SW480 (cell line): ENCODE measurements at regions not wholly inside any gene's neighbourhood (a gene's known extent, or its start where the extent isn't known, plus 50 kb on each side); places are given as distances from the start of the nearest gene placed in this dataset.
"Not testable (repeated sequence)": the region's sequence is repeated elsewhere in the genome, so short reads cannot be mapped to it uniquely, and the experiment has no call there.

Source experiments
- DNase-seq: peaks from one replicate; pipeline ENCODE4 v3.0.0-alpha.2; 2016; ENCODE audit warnings: low spot score

DNA sequence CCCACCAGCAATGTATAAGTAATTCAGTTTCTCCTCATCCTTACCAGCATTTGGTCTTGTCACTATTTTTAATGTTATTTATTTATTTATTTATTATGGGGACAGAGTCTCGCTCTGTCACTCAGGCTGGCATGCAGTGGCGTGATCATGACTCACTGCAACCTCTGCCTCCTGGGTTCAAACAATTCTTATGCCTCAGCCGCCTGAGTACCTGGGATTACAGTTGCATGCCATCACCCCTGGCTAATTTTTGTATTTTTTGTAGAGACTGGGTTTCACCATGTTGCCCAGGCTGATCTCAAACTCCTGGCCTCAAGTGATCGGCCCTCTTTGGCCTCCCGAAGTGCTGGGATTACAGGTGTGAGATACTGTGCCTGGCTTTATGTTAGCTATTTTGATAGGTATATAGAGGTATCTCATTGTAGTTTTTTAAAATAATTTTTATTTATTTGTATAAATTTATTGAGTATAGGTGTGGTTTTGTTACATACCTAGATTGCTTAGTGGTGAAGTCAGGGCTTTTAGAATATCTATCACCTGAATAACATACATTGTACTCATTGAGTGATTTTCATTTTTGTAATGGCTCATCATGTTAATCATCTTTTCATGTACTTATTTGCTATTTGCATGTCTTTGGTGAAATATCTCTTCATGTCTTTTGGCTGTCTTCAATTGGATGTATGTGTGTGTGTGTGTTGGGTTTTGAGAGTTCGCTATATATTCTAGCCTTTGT is 53.3 kb downstream of the TANC2 start:
- DNase-seq, result no peak

DNA sequence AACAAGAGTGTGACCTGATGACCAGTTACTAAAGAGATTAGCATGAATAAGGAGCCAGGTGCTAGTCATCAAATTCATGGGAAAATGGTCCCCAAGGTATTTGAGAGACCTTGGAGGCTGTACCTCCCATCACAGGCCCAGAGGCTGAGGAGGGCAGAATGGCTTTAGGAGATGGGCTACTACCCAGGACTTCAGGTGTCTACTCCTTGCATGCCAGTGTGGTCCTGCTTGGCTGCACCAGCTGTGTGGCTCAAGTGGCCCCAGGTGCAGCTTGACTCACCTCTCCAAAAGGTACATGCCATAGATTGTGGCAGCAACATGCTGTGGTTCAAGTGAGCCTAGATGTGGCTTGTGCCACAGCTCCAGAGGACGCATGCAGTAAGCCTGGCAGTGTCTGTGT is 56.5 kb downstream of the TANC2 start:
- no peak for DNase-seq

DNA sequence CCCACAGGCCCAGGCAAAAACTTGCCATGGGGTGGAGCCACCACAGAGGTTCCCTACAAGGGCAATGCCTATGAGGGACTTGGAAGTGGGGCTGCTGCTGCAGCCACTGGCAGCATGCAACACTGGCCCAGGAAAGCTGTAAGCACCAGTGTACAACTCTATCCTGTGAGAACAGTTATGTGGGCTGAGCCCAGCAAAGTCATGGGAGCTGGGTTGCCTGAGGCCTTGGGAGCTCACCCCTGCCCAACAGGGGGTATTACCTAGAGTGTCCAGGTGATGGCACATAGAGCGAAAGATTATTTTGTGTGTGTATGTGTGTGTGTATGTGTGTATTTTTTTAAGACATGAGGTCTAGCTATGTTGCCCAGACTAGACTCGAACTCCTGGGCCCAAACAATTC is 57.0 kb downstream of the TANC2 start:
- DNase-seq, result no peak

GRCh38 chr17:63024201-63024600 is 58.2 kb downstream of the TANC2 start:
- DNase-seq, result no peak

DNA sequence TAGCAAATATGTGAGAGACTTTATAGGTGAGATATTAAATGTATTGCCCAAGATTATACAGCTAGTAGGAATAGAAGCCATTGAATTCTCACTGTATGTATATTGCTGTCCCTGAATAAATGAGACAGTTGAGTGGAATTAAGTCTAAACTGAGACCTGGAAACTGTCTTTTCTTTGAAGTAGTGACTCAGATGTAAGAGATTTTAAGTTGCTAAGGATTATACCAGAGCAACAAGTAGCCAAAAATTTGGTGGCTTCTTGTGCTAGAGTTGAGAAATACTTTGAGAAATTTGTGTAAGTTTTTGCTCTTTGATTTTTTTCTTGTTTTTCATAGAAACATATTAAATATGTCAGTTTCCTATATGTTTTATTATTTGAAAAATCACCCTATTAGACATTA is 58.7 kb downstream of the TANC2 start:
- no peak for DNase-seq

- DNase-seq, result not testable (repeated sequence)
Measured at GRCh38 chr17:63025637-63026036, 59.6 kb downstream of the TANC2 start.

DNA sequence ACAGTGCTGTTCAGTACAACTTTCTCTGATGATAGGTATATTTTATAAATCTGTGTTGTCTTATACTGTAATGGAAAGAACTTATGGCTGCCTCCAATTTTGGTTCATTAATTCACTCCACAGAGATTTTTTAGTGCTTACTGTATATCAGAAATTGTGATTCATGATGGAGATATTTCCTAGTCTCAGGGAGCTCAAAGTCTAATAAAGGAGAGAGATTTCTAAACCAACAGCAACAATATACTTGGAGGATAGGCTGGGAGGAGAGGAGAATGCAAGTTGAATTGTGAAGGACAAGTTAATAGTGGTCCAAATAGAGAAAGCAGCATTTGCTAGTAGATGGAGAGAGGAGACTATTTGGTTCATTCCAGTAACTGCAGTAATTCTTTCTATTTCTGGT is 63.5 kb downstream of the TANC2 start:
- DNase-seq, result no peak

DNA sequence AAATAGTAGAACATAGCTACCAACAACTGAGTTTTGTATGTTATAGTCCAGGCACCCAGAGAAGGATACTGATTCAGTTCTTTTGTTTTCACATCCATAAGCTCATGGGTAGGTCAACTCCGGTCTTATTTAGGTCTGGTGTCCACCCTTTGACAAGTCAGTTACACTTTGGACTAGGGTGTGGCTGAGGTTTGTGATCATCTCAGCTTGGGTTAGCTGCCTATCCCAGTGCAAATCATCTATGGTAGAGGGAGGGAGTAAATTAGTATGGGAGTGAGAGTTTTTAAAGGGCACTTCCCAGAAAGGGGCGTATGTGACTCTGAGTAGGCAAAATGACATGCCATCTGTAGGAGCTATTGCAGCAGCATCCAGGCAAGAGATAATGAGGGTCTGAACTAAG is 66.1 kb downstream of the TANC2 start:
- peak; percentile 78 for DNase-seq

DNA sequence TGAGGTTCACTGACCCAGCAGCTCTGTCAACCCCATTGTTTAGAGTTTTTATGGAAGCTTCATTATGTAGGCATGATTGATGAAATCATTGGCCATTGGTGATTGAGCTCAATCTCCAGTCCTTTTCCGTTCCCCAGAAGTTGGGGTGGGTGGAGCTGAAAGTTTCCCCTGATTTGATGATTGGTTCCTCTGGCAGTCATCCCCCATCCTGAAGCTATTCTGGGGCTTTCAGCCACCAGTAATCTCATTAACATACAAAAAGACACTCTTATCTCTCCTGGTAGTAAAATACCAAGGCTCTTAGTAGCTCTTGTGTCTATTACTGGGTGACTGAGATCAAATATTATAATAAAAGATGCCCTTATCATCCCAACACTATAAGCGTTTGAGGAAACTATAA is 67.1 kb downstream of the TANC2 start:
- no peak for DNase-seq

DNA sequence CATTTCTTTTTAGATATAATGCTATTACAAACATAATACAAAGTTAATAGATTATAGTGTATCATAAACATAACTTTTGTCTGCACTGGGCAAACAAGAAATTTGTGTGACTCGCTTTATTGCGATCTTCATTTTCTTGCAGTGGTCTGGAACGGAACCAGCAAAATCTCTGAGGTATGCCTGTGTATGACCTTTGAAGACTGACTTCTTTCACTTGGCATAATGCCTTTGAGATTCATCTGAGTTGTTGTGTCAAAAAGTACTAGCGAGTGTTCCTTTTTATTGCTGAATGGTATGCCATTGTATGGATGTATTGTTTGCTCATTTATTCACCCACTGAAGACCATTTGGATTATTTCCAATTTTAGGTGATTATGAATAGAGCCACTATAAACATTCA is 69.2 kb downstream of the TANC2 start:
- no peak for DNase-seq

GRCh38 chr17:63035695-63036094 is 69.7 kb downstream of the TANC2 start:
- peak; percentile 52 for DNase-seq

GRCh38 chr17:63039342-63039741 is 73.3 kb downstream of the TANC2 start:
- no peak for DNase-seq

GRCh38 chr17:63039899-63040602 is 74.0 kb downstream of the TANC2 start:
- DNase-seq, result peak; percentile 64

DNA sequence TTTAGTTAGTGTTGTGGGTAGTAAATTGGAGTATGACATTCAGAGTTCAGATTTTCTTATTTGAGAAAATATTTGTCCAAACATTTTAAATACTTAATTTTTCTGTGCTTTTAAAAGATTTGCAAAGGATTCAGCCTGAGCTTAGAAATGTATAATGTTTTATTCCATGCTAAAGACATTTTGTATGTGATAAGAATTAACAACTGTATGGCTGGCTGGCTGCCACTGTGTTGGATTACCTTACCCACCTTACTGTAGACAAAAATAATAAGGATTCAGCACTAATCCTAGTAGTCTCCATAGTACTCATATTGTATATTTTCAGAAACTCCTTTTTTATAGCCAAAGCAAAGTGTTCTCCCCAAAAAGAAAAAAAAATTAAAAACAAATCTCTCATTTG is 74.8 kb downstream of the TANC2 start:
- DNase-seq, result no peak

DNA sequence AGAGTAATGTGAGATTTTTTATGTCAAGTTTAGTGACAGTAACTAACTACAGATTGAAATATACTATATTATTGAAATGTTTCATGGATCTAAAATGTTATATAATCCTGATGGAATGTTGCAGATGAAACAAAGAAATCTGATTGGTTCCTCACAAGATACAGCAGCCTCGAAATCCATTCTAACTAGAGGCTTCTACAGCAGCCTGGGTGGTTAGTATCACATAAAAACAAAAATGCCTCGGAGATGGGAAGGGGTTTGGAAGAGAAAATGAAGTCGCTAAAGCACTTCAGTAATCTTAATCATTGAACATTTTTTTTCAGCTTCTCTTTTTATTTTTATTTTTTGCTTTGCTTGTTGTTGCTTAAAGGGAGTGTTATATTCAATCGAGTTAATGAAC is 75.2 kb downstream of the TANC2 start:
- no peak for DNase-seq

DNA sequence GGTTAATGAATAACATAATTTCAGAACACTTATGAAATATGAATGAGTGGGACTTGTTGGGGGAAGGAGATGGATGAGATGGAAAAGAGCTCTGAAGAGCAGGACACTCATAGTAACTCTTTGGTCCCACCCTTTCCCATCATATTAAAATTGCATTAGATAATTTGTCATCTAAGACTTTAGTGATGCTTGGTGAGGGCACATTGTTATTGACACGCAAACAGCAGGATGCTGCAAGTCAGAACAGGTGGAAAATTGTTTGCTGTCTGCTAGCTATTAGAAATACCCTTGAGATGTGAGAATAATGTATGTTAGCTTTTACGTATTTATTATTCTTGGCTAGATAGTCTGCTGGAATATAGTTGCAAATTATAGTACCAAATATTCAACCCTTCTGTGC is 75.7 kb downstream of the TANC2 start:
- DNase-seq, result no peak

GRCh38 chr17:63042256-63042812 is 76.3 kb downstream of the TANC2 start:
- no peak for DNase-seq

DNA sequence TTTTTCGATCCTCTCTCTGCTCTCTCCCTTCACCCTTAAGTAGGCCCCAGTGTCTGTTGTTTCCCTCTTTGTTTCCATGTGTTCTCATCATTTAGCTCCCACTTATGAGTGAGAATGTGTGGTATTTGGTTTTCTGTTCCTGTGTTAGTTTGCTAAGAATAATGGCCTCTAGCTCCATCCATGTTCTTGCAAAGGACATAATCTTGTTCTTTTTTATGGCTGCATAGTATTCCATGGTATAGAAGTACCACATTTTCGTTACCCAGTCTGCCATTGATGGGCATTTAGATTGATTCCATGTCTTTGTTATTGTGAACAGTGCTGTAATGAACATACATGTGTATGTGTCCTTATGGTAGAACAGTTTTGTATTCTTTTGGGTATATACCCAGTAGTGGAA is 91.5 kb downstream of the TANC2 start:
- DNase-seq, result not testable (repeated sequence)

DNA sequence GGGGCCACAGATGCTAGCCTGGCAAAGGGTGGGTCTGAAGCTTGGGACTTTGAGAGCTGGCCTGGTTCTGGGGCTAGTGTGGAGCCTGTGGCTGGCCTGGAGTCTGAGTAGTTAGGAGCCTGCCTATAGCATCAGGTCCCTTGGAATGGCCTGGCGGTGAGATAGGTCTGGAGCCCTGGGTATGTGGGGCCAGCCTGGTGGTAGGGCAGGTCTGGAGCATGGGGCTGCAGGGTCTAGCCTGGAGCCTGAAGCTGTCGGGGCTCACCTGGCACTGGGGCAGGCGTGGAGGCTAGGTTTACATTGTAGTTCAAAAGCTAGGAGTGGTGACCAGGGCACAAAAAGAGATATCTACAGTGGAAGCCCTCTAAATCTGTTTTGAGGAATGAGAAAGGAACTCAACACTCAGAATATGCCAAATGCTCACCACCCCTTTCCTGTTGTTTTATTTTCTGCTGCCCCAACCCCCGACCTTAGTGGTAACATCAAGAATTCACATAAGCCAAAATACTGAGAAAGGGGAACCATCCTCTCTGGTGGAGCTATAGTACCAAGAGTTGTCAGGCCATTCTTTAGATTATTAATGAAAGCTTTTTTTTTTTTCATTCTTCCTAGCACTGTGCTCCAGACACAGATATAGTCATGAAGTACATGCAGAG is 100.3 kb downstream of the TANC2 start:
- DNase-seq, result no peak

DNA sequence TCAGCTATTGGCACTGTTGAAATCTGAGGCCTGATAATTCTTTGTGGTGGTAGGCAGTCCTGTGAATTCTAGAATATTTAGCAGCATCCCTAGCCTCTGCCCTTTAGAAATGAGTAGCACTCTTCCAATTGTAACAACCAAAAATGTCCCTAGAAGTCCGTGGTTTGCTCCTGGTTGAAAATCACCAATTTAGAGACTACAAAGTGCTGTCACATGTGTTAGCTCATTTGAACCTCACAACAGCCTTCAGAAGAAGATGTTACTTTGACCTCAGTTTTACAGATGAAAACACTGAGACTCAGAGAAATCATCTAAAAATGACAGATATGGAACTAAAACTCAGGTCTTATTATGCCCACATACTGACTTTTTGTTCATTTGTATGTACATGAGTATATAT is 103.2 kb downstream of the TANC2 start:
- no peak for DNase-seq

GRCh38 chr17:63070031-63070430 is 104.0 kb downstream of the TANC2 start:
- no peak for DNase-seq

DNA sequence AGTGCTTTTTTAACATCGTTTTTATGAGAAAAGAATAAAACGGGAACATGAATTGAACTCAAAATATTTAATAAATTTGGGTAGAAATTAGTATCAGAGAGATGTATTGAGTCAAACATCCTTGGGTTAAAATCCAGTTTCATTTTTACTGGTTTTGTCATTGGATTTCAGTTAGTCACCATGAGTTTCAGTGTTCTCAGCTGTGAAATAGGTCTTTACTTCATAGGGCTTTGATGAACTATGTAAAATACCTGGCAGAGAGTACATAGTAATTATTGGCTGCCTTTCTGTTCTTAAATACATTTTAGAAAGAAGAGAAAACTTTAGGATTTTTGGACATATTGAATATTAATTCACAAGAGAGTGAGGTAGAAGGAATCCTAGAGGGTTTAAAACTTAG is 105.8 kb downstream of the TANC2 start:
- no peak for DNase-seq

DNA sequence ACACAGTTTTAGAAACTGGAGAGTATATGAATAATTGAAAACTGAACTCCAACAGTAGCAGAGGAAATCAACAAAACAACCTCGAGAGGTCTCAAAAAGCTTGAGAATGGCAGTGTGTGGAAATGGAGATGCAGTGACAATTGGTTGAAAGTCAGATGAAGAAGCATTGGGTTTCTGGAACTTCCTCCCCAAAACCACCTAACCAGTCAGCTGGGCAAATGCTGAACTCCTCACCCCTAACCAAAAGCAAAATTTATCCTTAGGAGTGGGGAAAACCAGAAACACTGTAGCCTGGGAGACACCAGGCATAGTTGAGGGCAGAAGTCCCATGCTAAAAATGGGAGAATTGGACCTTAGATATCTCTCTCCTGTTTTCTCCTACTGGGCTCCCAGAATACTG is 109.9 kb downstream of the TANC2 start:
- DNase-seq, result no peak
